HG03521 (cell line): ENCODE measurements at regions not wholly inside any gene's neighbourhood (a gene's known extent, or its start where the extent isn't known, plus 50 kb on each side); places are given as distances from the start of the nearest gene placed in this dataset.

Experiments
- ATAC-seq: cut with Tn5 transposase; IDR thresholded peaks from one replicate; pipeline ENCODE4 v1.9.1; 2021; ENCODE audit warnings: mild to moderate bottlenecking, moderate library complexity; ENCODE audit not compliant: unreplicated experiment

- ATAC-seq = no peak
Measured at GRCh38 chr9:73643379-73644013, 491.8 kb downstream of the ANXA1 start.

GRCh38 chr9:73647560-73647959 lies 495.9 kb downstream of the ANXA1 start:
- ATAC-seq = no peak

- ATAC-seq = no peak
Measured at GRCh38 chr9:73649552-73649951, 497.9 kb downstream of the ANXA1 start.

GRCh38 chr9:73655363-73655762 lies 503.7 kb downstream of the ANXA1 start:
- no peak for ATAC-seq

GRCh38 chr9:73655831-73656230 lies 504.2 kb downstream of the ANXA1 start:
- no peak for ATAC-seq

GRCh38 chr9:73665253-73665652 lies 513.6 kb downstream of the ANXA1 start:
- no peak for ATAC-seq

GRCh38 chr9:73667749-73668148 lies 516.1 kb downstream of the ANXA1 start:
- no peak for ATAC-seq

- ATAC-seq = no peak
Measured at GRCh38 chr9:73680831-73681230, 529.2 kb downstream of the ANXA1 start.

GRCh38 chr9:73682789-73683188 lies 531.1 kb downstream of the ANXA1 start:
- ATAC-seq = no peak

- ATAC-seq = peak; percentile 58
Measured at GRCh38 chr9:73683862-73684591, 532.4 kb downstream of the ANXA1 start.

GRCh38 chr9:73684601-73685000 lies 532.9 kb downstream of the ANXA1 start:
- ATAC-seq = no peak

GRCh38 chr9:73685786-73686185 lies 534.1 kb downstream of the ANXA1 start:
- no peak for ATAC-seq

- ATAC-seq = no peak
Measured at GRCh38 chr9:73689051-73689870, 537.6 kb downstream of the ANXA1 start.

GRCh38 chr9:73701415-73702057 lies 549.9 kb downstream of the ANXA1 start:
- ATAC-seq = no peak

- ATAC-seq = no peak
Measured at GRCh38 chr9:73714294-73714693, 562.6 kb downstream of the ANXA1 start.

GRCh38 chr9:73715591-73715990 lies 563.9 kb downstream of the ANXA1 start:
- no peak for ATAC-seq

- ATAC-seq = no peak
Measured at GRCh38 chr9:73719660-73720059, 568.0 kb downstream of the ANXA1 start.

- ATAC-seq = no peak
Measured at GRCh38 chr9:73720601-73721000, 568.9 kb downstream of the ANXA1 start.

- no peak for ATAC-seq
Measured at GRCh38 chr9:73736270-73736669, 584.6 kb downstream of the ANXA1 start.

- ATAC-seq = no peak
Measured at GRCh38 chr9:73738741-73739530, 587.3 kb downstream of the ANXA1 start.
